GM18867 (cell line): ENCODE measurements at regions not wholly inside any gene's neighbourhood (a gene's known extent, or its start where the extent isn't known, plus 50 kb on each side); places are given as distances from the start of the nearest gene placed in this dataset.
"Not testable (repeated sequence)": the region's sequence is repeated elsewhere in the genome, so short reads cannot be mapped to it uniquely, and the experiment has no call there.

ENCODE experiments used
- ATAC-seq: cut with Tn5 transposase; IDR thresholded peaks from one replicate; pipeline ENCODE4 v1.9.1; 2021; ENCODE audit warnings: mild to moderate bottlenecking, moderate library complexity; ENCODE audit not compliant: unreplicated experiment

DNA sequence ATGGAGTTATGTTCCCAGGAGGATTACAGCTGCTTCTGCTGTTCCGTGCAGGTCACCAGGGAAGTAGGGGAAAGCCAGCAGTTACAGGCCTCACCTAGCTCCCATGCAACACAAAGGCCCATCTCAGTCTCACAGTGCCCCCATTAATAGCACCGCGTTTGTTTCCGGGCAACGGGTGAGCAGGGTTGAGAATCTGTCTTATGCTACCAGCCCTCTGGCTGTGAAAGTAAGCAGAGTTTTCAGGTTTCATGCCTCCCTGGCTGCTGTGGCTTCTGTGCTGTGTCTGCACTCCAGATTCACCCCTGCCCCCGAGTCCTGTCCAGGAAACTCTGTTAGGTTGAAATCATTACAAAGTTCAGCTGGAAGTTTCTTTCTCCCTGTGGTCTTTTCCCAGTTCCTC is 254.4 kb upstream of the GPR149 start:
- no peak for ATAC-seq

DNA sequence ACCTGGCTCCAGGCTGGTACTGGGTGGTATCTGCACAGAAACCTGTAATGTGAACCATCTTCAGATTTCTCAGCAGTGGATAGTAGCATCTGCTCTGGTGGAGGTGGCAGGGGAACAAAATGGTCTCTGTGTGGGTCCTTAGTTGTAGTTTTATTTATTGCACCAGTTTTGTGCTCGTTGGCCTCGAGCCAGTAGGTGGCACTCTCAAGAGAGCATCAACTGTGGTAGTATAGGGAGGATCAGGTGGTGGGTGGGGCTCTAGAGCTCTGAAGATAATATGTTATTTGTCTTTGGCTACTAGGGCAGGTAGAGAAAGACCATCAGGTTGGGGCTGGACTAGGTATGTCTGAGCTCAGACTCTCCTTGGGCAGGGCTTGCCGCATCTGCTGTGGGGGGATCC is 254.0 kb upstream of the GPR149 start:
- ATAC-seq = no peak

DNA sequence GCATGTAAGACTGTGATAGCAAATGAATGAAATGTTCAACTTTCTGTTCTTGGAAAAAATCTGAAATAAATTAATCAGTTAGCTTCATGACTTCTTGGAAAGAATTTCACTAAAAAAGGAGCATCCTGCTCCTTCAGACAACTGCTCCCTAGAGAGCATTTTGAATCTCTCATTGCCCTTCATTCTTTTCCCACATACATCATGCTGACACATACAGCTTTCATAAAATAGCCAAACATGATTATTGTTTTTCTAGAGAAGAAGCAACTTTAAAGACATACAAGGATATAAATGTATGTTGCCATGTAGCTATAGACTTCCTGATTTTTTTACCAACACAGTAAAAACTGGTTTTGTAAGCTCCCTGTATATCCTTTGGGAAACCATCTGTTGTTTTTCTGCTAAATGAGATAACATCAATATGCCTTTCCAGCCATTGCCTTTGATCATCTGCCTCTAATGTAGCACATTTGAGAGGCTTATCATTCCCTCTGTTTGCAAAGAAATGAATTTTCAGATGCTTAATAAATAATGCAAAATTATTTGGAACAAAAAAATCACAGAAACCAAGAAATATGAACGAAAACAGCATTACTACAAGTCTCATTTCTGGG is 248.2 kb upstream of the GPR149 start:
- ATAC-seq = no peak

DNA sequence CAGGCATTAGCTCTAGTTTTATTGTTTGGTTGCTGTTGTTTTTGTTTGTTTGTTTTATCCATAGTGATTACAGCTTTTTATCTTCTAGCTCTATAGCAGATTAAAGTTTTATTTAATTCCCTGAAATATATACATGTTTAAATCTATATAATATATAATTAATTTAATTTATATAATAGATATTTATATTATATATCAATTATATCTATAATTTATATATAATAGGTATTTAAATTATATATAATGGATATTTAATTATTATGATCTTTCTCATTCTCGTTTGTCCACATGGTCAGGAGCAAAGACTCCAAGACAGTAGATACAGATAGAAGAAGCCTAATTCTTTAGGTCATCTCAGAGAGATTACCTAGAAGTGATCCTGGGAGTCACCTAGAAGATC is 238.8 kb upstream of the GPR149 start:
- no peak for ATAC-seq

DNA sequence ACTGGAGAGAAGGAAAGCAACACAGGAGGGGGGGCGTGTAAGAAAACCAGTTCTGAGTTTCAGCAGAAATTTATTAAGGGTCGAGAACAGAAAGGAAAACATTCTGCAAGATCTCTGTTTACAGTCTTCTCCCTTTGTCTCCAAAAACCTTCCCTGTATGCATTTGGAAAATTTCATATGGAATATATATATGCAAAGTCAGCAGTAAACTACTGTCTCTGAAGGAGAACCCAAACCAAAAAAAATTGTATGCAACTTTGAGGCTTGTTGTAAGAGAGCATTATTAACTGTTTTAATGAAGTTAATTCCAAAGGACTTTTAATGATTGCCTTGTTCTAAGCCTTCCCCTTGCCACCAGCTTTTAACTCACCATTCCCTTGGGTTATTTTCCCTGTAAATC is 238.2 kb upstream of the GPR149 start:
- ATAC-seq = no peak

DNA sequence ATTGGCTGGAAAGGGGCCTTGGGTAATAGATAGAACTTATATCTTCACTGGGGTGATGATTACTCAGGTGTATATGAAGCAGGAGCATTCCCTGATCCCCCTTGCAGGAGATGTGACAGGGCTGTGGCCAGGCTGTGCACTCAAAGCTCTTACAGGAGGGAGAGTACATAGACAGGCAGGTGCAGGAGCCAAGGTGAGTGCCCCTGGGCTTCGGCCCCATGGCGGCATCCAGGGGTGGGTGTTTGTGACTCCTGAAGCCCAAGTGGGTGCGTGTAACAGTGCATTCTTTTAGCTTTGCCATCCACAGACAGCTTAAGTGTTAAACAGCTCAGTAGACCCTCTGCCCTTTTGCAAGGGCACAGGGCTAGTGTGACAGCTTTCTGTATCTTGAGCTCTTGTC is 236.6 kb upstream of the GPR149 start:
- no peak for ATAC-seq

DNA sequence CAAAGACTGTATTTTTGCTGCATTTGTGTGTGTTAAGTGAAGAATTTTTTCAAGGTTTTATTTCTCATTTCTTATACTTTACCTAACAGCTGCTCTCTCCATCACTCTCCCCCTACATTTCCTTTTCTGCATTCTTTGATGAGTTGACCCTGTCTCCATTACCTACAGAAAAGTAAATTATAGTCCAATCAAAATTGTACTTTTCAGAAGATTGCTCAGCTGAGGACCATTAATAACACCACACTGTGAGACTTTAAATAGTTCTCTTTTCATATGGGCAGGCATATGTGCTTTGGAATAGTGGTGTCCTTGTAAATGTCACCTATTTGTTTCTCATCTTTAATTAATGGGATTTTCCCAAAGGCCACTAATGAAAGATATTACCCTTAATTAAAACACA is 234.7 kb upstream of the GPR149 start:
- no peak for ATAC-seq

DNA sequence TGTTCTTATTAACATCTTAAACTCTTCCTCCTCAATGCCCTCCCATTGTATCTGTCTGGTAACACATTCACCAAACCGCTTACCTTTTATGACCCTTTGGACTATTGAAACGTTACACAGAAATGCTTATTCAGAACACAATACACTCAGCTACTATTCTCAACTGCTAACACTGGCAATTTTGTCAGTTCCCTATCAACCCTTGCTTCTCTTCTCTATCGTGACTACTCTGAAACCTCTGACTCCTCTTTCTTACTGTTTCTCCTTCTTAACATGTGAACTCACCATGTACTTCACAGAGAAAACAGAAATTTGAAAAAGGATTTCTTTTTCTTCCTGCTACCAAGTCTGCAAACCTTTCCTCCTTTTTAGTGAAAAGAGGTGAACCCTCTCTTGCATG is 232.9 kb upstream of the GPR149 start:
- ATAC-seq = no peak

DNA sequence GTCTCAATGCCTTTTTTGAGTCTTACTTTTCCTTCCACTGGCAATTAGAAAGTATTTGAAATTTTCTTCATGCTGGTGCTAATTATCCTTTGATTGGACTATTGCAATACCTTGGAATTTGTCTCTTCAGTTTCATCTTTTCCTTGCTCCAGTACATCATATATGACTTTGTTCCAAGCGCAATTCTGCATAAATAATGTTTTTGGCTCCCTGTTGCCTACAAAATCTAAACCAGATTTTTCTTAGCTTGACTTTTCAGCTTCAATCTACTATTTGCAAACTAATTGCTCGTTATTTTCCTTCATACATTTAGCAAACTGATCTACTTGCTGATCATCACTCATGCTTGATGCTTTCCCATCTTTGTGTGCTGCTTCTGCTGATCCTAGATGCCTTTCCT is 230.8 kb upstream of the GPR149 start:
- ATAC-seq = no peak

DNA sequence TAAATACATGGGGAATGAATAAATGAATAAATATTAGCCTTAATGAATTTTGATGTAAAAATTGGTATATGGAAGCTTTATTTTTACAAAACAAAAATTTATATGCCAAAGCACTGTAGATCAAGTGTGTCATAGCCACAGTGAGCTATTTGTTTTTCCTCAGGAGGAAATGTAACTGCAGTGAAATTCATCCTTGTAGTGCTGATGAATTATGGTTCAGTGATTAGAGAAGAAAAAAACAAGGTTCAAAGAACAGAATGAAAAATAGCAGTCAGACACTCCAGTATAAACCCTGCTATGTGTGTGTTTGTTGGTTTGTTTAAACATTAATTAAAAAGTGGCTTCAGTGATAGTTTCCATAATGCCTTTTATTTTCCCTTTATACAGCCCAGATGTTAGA is 228.0 kb upstream of the GPR149 start:
- no peak for ATAC-seq

DNA sequence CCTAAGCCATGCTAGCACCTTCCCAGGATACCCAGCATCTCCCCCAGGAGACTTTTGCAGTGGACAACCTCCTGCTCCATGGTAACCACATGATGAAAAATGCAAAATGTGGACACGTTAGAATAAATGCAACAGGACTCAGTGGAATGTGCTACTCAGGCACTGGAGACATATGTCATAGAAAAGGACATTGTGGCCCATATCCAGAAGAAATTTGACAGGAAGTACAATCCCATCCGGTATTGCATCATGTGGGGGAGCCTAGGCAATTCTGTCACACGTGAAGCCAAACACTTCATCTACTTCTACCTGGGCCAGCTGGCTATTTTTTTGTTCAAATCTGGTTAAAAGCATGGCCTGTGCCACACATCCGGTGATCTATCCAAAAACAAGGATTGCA is 227.2 kb upstream of the GPR149 start:
- ATAC-seq = no peak

DNA sequence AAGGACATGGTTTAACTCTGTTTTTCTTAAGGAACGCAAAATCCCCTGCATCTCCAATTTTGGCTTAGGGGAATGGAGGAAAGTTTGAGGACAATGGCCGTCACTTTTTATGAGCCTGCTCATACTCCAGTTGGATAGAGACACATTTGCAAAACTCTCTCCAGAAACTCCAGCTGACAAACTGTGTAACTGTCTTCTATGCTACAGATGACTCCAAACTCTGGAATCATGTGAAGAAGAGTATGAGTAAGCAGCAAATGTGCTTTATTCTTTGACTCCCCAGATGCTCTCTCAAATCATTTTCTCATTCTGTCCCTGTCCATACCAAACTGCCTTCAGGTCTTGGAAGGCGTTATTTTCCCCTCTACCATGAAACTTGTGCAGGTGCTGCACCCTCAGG is 226.5 kb upstream of the GPR149 start:
- ATAC-seq = no peak

DNA sequence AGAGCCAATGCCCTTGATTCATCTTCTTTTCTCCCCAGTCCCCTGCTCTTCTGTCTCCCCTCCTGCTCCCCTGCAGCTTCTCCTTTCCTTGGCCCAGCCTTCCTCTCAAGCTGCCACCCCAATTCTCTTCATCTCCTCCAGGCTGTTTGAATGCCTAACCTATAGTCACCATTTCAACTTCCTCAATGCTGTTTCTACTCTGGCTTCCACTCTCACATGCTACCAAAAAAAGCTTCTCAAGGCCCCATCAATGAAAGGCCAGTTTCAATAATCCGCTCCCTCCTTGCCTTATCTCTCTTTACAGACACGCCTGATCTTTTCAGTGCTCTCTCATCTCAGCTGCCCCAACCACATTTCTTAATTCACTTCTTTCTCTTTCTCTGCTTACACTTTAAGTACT is 212.2 kb upstream of the GPR149 start:
- ATAC-seq = no peak

DNA sequence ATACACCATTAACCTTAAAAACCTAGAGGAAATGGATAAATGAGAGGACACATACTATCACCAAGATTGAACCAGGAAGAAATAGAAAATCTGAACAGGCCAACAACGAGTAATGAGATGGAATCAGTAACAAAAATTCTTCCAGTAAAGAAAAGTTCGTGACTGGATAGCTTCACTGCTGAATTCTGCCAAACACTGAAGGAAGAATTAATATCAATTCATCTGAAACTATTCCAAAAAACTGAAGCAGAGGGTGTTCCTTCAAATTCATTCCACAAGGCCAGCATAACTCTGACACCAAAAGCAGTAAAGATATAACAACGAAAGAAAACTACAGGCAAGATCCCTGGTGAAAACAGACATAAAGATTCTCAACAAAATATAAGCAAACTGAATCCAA is 195.8 kb upstream of the GPR149 start:
- ATAC-seq = no peak

DNA sequence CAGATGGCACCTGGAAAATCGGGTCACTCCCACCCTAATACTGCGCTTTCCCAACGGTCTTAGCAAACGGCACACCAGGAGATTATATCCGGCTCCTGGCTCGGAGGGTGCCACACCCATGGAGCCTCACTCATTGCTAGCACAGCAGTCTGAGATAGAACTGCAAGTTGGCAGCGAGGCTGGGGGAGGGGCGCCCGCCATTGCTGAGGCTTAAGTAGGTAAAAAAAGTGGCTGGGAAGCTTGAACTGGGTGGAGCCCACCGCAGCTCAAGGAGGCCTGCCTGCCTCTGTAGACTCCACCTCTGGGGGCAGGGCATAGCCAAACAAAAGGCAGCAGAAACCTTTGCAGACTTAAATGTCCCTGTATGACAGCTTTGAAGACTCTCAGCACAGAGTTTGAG is 189.6 kb upstream of the GPR149 start:
- ATAC-seq = not testable (repeated sequence)

DNA sequence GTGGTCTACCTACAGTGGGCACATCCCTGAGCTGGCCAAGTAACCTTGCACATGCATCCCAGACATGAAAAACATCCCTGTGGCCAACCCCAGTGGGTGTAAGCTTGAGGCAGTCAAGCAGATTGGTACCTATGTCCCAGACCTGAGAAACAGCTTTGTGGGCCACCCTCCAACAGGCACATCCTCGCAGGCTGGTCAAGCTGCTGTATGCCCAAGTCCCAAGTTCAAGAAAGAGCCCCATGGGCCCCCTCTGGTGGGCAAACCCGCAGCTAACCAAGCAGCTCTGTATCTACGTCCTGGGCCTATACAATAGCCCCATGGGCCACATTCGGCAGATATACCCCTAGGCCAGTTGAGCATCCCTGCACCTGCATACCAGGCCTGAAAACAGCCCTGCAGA is 186.3 kb upstream of the GPR149 start:
- no peak for ATAC-seq

DNA sequence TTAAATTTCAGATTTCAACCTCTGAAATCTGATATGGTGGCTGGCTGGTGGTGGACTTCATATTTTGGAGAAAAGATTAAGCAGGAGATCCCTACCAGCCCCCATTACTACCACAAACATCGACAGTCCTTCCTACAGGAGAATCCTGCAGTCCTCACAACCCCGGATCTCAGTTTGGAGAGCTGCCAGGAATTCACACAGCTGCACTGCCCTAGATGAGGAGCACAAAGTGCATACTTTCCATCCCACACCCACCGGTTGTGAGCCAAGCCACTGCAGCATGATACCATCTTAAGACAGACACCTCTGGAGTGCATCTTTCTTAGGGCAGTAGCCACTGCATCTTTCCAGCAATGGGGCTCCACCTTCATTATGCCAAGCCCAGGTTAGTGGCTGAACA is 185.5 kb upstream of the GPR149 start:
- ATAC-seq = no peak

DNA sequence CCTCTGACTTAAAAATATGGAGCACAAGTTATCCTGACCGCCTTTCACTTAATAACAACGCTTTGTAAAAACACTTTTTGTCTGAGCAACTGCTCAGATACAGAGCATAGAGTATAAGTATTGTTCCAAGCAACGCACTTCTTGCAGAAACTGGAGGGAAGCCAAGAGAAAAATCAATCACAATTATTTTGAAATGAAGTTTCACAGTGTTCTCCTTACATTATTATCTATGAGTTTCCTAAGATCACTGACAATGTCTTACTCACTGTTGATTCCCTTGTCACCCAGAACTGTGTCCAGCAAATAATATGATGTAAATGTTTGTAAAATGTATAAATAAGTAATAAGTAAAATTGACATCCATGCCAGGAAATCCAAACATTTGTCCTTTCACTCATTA is 184.6 kb upstream of the GPR149 start:
- no peak for ATAC-seq

DNA sequence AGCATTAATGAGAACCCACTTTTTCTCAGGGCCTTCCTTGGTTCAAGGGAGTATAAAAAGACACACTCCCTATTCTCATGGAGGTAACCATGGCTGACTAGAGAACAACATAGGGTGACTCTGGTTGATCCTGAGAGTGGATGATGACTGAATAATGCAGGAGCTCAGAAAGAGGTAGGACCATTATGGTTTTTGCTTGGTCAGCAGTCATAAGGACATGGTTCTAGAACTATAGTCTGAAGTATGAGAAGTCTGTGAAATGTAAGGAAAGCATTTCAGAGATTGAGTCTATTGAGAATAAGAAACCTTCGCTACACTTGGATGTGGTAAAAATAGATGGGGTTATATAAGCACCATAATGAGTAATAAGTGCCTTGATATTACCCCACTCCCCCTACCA is 184.1 kb upstream of the GPR149 start:
- no peak for ATAC-seq

DNA sequence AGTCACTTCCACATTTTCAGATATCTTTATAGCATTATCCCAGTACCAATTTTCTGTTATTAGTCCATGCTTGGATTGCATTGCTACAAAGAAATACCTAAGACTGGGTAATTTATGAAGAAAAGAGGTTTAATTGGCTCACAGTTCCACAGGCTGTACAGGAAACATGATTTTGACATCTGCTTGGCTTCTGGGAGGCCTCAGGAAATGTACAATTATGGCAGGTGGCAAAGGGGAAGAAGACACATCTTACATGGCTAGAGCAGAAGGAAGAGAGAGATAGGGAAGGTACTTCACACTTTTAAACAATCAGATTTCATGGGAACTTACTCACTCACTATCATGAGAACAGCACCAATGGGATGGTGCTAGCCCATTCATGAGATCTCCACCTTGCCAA is 172.3 kb upstream of the GPR149 start:
- no peak for ATAC-seq

DNA sequence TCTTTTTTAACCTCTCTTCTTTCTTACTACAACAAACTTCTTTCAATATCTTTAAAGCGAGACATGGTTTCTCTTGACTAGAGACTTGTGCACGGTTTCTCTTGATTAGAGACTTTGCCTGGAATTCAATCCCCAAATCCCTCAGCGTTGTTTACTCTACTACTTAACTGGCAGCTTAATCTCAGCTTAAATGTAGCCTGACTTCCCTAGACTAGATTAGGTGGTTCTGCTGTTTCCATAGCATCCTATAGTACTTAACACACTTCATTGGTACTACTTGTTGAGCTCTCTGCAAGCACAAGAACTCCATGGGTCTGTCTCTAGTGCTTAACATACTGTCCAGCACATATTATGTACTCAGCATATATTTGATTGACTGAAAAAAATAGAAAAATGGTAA is 168.2 kb upstream of the GPR149 start:
- ATAC-seq = no peak

DNA sequence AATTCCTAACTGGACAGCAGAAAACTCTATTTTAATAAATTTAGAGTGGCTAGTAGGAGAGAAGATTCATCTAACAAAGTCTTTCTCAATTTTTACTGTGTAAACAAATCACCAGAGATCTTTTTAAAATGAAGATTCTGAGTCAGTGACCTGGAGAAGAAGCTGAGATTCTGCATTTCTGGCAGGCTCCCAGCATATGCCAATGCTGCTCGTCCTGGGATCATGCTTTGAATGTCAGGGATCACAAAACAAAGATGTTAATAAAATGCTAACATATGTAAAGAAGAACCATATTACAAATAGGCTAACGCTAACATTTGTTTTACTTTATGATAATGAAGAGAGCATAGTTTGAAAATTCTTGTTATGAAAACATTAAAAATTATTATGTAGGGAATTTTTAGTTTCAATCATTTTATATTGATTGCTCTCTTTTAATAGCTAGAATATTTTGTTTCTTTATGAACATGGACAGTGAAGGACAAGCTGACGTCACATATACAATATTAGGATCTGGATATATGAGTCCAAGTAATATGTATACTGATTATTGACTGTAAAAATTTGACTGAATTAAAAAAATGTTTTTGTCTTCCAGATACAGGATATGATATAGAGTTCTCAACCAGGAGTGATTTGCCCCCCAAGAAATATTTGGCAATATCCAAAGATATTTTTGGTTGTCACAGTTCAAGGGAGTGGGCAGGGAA is 160.8 kb upstream of the GPR149 start:
- ATAC-seq = no peak

DNA sequence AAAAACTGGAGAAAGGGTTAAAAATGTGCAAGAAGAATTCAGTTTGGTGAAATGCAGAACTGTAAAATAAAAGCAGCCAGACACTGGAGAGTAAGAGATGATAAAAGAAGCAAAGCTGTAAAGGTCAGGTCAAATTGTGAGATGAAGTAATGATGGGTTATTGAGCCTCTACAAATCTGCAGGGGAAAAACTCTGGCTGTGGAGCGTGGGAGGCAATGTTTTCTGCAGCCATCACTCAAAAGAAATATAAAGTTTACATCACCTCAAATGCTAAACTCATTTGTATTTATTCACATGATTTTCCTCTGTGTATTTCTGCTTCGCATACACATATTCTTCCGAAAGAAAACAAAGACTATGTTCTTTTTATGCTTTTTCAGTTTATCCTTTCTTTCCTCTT is 158.8 kb upstream of the GPR149 start:
- no peak for ATAC-seq
